Stimulated activated CD4-positive, alpha-beta T cell treated with anti-CD3 and anti-CD28 coated beads, Interleukin-4, amount 100 ng/mL, for 1 hour (primary cell): ENCODE measurements at regions not wholly inside any gene's neighbourhood (a gene's known extent, or its start where the extent isn't known, plus 50 kb on each side); places are given as distances from the start of the nearest gene placed in this dataset.

ENCODE experiments used
- DNase-seq: peaks from one replicate; pipeline ENCODE4 v3.0.0-alpha.2; 2020

DNA sequence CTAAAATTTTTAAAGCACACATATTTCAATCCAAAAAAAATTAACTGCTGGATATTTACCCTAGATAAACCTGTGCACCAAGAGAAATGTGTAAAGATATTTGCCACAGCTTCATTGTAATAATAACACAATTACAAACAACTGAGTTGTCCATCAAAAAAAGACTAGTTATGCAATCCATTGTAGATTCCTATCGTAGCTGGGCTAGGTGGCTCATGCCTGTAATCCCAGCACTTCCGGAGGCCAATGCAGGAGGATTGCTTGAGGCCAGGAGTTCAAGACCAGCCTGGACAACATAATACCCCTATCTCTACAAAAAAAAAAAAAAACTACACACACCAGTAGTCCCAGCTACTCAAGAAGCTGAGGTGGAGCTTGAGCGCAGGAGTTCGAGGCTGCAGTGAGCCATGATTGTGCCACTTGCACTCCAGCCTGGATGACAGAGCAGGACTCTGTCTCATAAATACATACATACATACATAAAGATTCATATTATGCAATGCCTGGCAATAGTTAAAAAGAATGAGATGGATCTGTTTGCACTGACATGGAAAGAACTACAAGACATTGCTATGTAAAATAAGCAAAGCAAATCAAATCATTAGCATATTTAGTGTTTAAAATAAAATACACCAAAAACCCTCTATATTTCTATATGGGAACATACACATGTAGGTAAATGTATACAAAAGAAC is 56.5 kb upstream of the CCDC28A start:
- DNase-seq, result no peak

DNA sequence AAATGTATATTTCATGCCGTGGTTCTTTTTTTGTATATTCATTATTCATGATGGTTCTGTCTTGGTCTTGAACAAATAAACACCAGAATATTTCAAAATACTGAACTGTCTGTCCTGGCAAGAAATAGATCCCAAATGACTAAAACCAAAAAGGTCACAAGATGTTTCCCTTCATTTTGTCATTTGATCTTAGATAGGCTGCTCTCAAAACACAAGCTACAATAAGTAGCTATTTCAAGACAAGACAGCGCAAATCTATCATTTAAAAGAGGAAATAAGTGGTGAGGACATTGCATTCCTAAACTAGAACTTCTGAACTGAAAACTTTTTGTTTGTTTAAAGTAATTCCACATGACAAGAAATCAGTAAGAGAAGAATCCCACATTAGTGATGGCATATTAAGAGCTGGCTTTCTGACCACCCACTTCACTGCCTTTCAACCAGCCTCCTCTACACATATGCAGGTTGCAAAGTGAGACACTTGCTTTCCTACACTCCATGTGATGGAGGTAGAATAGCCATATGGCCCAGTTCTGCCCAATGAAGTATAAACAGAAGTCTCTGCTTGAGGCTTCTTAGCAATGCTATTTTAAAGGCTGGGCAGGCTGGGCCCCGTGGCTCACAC is 54.4 kb upstream of the CCDC28A start:
- DNase-seq, result no peak

DNA sequence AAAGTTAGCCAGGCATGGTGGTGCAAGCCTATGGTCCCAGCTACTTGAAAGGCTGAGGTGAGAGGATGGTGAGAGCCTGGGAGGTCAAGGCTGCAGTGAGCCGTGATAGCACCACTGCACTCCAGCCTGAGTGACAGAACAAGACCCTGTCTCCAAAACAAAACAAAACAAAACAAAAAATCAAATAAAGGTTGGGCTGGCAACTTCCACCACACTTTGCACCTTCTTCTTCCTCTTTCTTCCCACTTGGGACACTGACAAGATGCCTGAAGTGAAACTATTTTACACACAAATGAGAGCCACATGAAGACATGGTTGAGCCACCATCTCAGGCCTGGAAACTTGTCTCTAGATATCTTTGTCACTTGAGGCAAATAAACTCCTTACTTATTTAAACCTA is 53.8 kb upstream of the CCDC28A start:
- DNase-seq, result no peak

DNA sequence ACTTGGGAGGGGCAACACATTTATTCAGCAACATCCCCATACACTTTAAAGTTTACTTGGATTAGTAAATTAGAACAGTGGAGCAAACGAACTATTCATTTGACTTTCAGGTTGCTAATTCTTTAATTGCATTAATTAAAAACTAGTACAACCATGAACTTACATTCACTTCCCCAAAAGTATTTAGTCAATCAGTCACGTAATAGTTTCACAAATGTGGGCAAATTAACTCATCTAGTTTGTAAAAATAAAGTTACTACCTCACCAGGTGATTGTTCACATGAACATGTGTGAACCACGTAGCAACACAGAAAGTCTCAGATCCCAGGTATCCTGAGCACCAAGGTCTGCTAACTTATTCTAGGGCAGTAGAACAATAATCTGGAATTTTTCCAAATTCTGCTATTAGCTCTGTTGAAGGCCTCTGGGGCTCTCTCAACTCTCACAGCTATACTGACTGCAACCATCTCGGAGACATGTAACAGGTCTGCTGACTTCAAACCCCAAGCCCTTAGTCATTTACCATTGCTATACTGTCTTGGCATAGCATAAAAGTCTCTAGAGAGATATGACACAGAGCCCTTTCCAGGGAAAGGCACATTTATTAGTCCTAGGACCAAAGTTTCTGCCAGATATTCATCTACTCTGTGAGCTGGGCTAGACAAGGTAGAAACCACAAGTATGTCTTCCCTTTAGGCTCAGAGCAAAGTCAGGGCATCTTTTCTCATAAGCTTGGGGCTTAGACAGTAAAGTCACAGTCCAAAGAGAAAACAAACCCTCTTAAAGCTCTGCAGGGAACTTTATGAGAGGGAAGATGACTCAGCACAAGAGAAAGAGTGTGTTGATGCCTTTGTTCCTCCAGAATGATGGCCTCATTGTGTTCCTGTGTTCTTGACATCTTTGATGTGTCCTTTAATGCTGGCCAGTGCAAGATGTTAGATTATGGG is 50.9 kb upstream of the CCDC28A start:
- no peak for DNase-seq
